C4-2B (cell line): ENCODE measurements at regions not wholly inside any gene's neighbourhood (a gene's known extent, or its start where the extent isn't known, plus 50 kb on each side); places are given as distances from the start of the nearest gene placed in this dataset.

Source experiments
- ZFX ChIP-seq: fragments of 450-650 bp; IDR thresholded peaks from 2 replicates; pipeline ENCODE4 v1.6.1; 2017
- TF ChIP-seq, protein P1 (sequence below): fragments of 450-650 bp; conservative IDR thresholded peaks from 2 replicates; pipeline ENCODE4 v1.5.1; 2017; ENCODE audit warnings: mild to moderate bottlenecking

DNA sequence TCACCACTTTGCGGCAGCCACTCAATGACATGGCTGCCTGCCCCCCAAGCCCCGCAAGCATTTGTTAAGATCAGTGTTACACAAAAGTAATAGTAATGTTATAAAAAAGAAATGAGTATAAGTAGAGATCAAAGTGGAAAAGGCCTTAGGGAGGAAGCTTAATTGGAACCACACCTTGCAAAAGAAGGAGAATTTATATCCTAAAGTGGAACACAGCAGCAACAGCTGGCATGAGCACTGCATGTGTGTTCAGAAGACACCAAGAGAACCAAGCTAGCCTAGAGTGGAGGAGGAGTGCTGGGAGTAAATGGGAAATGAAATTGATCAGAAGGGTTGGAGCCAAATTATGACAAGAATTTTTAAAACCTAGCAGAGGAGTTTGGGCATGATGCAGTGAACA lies 73.1 kb upstream of the STK17B start:
- TF ChIP-seq, protein P1, sequence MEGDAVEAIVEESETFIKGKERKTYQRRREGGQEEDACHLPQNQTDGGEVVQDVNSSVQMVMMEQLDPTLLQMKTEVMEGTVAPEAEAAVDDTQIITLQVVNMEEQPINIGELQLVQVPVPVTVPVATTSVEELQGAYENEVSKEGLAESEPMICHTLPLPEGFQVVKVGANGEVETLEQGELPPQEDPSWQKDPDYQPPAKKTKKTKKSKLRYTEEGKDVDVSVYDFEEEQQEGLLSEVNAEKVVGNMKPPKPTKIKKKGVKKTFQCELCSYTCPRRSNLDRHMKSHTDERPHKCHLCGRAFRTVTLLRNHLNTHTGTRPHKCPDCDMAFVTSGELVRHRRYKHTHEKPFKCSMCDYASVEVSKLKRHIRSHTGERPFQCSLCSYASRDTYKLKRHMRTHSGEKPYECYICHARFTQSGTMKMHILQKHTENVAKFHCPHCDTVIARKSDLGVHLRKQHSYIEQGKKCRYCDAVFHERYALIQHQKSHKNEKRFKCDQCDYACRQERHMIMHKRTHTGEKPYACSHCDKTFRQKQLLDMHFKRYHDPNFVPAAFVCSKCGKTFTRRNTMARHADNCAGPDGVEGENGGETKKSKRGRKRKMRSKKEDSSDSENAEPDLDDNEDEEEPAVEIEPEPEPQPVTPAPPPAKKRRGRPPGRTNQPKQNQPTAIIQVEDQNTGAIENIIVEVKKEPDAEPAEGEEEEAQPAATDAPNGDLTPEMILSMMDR: no peak
- no peak for TF ChIP-seq ZFX
